ENCODE measurements at regions not wholly inside any gene's neighbourhood (a gene's known extent, or its start where the extent isn't known, plus 50 kb on each side); places are given as distances from the start of the nearest gene placed in this dataset.

- TF ChIP-seq, protein P1, sequence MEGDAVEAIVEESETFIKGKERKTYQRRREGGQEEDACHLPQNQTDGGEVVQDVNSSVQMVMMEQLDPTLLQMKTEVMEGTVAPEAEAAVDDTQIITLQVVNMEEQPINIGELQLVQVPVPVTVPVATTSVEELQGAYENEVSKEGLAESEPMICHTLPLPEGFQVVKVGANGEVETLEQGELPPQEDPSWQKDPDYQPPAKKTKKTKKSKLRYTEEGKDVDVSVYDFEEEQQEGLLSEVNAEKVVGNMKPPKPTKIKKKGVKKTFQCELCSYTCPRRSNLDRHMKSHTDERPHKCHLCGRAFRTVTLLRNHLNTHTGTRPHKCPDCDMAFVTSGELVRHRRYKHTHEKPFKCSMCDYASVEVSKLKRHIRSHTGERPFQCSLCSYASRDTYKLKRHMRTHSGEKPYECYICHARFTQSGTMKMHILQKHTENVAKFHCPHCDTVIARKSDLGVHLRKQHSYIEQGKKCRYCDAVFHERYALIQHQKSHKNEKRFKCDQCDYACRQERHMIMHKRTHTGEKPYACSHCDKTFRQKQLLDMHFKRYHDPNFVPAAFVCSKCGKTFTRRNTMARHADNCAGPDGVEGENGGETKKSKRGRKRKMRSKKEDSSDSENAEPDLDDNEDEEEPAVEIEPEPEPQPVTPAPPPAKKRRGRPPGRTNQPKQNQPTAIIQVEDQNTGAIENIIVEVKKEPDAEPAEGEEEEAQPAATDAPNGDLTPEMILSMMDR (IDR thresholded peaks at IDR 0.05; ENCODE audit: insufficient read depth in 1 of 2, low read depth in 1 of 2, low read length in 1 of 2, severe bottlenecking in 1 of 2, unreplicated experiment in 1 of 2), result no peak
- no peak overlapping the region for H3K4me3 ChIP-seq (ENCODE audit: low read depth, low read length)
- no peaks in the 10 kb centered on the region for H3K9me3 Mint-ChIP-seq (ENCODE audit: unreplicated experiment)
- H3K27me3 ChIP-seq (replicated peaks; ENCODE audit: control insufficient read depth, insufficient read depth, low read length), result no peaks in the 10 kb centered on the region
- H3K27me3 Mint-ChIP-seq (ENCODE audit: insufficient read depth, unreplicated experiment), result peaks cover 3% of the 10 kb centered on the region
- BruUV-seq (replicated peaks), result no TSS peak
- H3K4me3 Mint-ChIP-seq (ENCODE audit: unreplicated experiment), result no peak overlapping the region
- H3K4me1 ChIP-seq, result no peaks in the 10 kb centered on the region
- ChIA-PET POLR2A (no interaction called here), CTCF (no interaction called here)
- H3K36me3 Mint-ChIP-seq (ENCODE audit: insufficient read depth, unreplicated experiment), result no peaks in the 10 kb centered on the region
- H3K9me3 ChIP-seq, result no peaks in the 10 kb centered on the region
- H3K36me3 ChIP-seq (ENCODE audit: control insufficient read depth, insufficient read depth, low read length), result no peaks in the 10 kb centered on the region
- no peak for DNase-seq
- H3K27ac Mint-ChIP-seq (ENCODE audit: unreplicated experiment), result no peak overlapping the region
- intact Hi-C loops (cut with micrococcal nuclease; ENCODE audit: unreplicated experiment), result no loop called here
- H3K4me1 Mint-ChIP-seq (ENCODE audit: low read depth, unreplicated experiment), result peaks cover 9% of the 10 kb centered on the region
These were observed 67.3 kb upstream of the TSHZ2 start for GRCh38 chr20:52904837-52905236.

DNA sequence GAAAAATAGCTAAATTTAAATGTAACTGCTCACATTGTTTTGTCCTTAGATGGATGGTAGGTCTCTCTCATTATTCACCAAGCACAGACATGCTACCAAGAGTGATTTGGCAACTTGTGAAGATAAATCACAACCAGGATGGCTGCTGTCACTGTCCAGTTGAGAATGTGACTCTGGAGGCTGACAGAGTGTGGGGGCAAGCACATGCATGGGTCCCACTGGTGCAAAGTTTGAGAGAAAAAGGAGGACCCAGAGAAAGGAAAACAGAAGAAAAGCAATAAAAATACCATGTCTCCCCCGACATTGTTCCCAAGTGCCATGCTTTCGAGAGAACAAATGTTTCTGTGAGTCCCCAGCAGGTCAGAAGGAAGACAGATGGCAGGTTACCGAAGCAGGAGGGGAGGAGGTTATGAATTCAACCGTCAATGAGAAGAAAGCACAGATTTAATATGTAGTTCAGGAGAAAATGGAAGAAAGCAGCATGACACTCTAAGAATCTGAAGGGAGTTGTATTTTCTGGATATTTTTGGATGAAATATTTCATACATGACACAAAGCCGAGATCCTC, 73.0 kb upstream of the TSHZ2 start:
- no peak overlapping the region for H3K4me3 Mint-ChIP-seq (ENCODE audit: unreplicated experiment)
- H3K27me3 Mint-ChIP-seq (ENCODE audit: insufficient read depth, unreplicated experiment), result peaks cover 14% of the 10 kb centered on the region
- CTCF ChIA-PET, result no interaction called here
- no peaks in the 10 kb centered on the region for H3K9me3 ChIP-seq
- TF ChIP-seq, protein P1 (IDR thresholded peaks at IDR 0.05; ENCODE audit: insufficient read depth in 1 of 2, low read depth in 1 of 2, low read length in 1 of 2, severe bottlenecking in 1 of 2, unreplicated experiment in 1 of 2), result no peak
- H3K4me1 Mint-ChIP-seq (ENCODE audit: low read depth, unreplicated experiment), result peaks cover 3% of the 10 kb centered on the region
- no peaks in the 10 kb centered on the region for H3K27me3 ChIP-seq (replicated peaks; ENCODE audit: control insufficient read depth, insufficient read depth, low read length)
- H3K9me3 Mint-ChIP-seq (ENCODE audit: unreplicated experiment), result no peaks in the 10 kb centered on the region
- POLR2A ChIA-PET, result no interaction called here
- H3K4me3 ChIP-seq (ENCODE audit: low read depth, low read length), result no peak overlapping the region
- no peak for DNase-seq
- no peaks in the 10 kb centered on the region for H3K36me3 ChIP-seq (ENCODE audit: control insufficient read depth, insufficient read depth, low read length)
- H3K36me3 Mint-ChIP-seq (ENCODE audit: insufficient read depth, unreplicated experiment), result no peaks in the 10 kb centered on the region
- H3K4me1 ChIP-seq, result no peaks in the 10 kb centered on the region
- intact Hi-C loops (cut with micrococcal nuclease; ENCODE audit: unreplicated experiment), result no loop called here
- H3K27ac Mint-ChIP-seq (ENCODE audit: unreplicated experiment), result no peak overlapping the region
- BruUV-seq (replicated peaks), result no TSS peak

GRCh38 chr20:52896348-52896747, 75.8 kb upstream of the TSHZ2 start:
- no peaks in the 10 kb centered on the region for H3K4me1 ChIP-seq
- no peaks in the 10 kb centered on the region for H3K4me1 Mint-ChIP-seq (ENCODE audit: low read depth, unreplicated experiment)
- TF ChIP-seq, protein P1 (IDR thresholded peaks at IDR 0.05; ENCODE audit: insufficient read depth in 1 of 2, low read depth in 1 of 2, low read length in 1 of 2, severe bottlenecking in 1 of 2, unreplicated experiment in 1 of 2), result no peak
- intact Hi-C loops (cut with micrococcal nuclease; ENCODE audit: unreplicated experiment), result no loop called here
- H3K27me3 Mint-ChIP-seq (ENCODE audit: insufficient read depth, unreplicated experiment), result peaks cover 14% of the 10 kb centered on the region
- H3K27me3 ChIP-seq (replicated peaks; ENCODE audit: control insufficient read depth, insufficient read depth, low read length), result no peaks in the 10 kb centered on the region
- BruUV-seq (replicated peaks), result no TSS peak
- ChIA-PET POLR2A (no interaction called here), CTCF (no interaction called here)
- H3K4me3 Mint-ChIP-seq (ENCODE audit: unreplicated experiment), result no peak overlapping the region
- H3K27ac Mint-ChIP-seq (ENCODE audit: unreplicated experiment), result no peak overlapping the region
- H3K9me3 ChIP-seq, result no peaks in the 10 kb centered on the region
- H3K36me3 ChIP-seq (ENCODE audit: control insufficient read depth, insufficient read depth, low read length), result no peaks in the 10 kb centered on the region
- no peaks in the 10 kb centered on the region for H3K36me3 Mint-ChIP-seq (ENCODE audit: insufficient read depth, unreplicated experiment)
- DNase-seq, result no peak
- H3K9me3 Mint-ChIP-seq (ENCODE audit: unreplicated experiment), result peaks cover under 1% of the 10 kb centered on the region
- H3K4me3 ChIP-seq (ENCODE audit: low read depth, low read length), result no peak overlapping the region
